Muscle of arm (tissue), 1 donor: ENCODE measurements at regions not wholly inside any gene's neighbourhood (a gene's known extent, or its start where the extent isn't known, plus 50 kb on each side); places are given as distances from the start of the nearest gene placed in this dataset.
A peak's percentile ranks its signal among the peaks of the same experiment; 100 is the strongest.

ENCODE experiments used
- DNase-seq: peaks from one replicate; pipeline ENCODE4 v3.0.0-alpha.2; 2013

DNA sequence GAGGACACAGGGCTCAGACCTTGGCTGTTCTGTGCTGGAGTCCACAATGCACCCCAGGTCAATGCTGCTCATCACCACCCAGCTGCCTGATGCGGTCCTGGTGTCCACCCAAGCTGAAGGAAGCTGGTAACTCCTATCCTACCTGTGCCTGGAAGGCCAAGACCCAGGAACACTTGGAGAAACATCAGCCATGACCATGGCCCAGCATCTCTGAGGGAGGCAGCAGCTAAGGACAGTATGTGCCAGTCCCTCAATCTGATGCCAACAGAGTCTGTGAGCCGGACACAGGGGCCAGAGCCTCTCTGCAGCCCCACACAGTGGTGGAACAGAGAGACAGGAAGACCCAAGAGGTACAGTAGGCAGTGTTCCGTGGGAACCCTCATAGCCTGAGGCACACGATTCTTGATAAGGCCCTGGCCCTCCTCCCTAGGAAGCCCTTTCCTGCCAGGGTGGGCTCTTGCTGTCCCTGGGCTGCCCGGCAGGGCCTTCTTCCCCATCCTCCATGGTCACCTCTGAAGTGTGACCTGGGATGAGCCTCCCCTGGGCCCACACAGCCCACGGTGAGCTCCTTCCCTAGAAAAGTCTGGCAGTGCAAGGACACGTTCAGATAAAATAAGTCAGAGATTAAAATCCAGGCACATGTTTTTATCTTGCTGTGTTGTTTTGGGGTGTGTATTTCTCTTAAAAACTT, 170.7 kb downstream of the THBS2 start:
- no peak for DNase-seq

DNA sequence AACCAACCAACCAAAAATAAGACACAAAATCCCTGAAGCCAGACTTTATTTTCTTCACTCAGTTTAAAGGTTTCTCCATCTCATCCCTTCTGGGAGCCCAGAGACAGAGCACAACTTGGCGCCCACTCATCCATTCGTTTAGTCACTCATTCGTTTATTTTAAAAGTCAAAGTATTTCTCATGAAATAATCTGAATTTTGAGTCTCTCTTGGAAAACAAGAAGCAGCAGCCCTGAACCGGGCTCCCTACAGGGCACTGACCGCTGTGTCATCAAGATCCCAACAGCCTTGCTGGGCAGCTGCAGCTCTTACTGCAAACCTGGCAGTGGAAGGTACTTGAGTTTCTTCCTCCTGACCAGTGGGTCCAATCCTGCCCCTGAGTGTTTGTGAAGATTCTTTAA, 171.6 kb downstream of the THBS2 start:
- DNase-seq: no peak

DNA sequence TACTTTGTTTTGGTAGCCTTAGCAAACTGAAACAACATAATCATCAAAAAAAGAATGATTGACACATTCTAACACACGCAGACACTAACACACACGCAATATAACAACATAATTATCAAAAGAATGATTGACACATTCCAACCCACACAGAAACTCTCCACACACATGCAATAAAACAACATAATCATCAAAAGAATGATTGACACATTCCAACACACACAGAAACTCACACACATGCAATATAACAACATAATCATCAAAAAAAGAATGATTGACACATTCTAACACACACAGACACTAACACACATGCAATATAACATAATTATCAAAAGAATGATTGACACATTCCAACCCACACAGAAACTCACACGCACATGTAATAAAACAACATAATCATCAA, 172.4 kb downstream of the THBS2 start:
- DNase-seq: no peak

DNA sequence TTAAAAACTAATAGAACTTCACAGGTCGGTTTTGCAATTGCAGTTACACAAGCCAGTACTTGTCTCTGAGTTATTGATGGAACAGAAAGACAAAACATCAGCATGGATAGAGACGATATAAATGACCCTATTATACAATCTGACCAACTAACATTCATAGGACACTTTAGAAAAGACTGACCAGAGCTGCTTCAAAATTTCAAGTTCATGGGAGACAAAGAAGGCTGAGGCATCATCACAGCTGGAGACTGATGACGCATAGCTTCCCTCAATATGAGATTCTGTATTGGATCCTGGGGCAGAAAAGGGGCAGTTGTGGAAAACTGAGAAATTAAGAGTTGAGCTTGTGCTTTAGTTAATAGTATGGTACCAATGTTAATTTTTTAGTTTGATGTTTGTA, 174.0 kb downstream of the THBS2 start:
- no peak for DNase-seq

DNA sequence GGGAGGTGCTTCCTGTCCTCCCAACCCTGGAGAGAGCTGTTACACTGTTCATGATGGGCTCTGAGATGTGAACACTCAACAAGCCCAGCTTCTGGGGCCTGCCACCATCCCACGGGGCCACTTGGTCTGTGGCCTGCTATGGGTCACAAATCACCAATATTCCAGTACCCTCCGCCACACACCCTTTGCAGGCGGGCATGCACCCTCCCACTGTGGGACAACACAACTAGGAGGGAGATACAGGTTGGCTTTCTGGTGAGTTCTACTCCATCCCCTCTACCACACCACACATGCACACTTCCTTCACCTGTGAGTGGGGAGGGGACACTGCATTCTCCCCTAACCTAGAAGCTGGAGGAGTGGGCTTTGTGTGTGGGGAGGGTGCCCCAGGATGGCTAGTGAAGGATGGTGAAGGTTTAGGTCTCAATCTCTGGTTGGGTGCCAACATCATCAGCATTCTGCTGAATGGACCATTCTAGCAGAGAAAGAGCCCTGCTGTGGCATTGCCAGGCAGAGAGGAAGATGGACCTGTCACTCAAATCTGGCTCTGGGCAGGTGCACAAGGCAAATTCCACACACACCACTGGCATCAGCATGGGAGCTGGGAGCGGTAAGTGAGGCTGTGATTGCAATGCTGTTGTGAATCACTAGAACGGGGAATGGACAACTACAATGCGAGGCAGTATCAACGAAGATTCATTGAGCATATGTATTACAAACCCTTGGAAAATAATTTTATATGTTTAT, 175.1 kb downstream of the THBS2 start:
- no peak for DNase-seq

DNA sequence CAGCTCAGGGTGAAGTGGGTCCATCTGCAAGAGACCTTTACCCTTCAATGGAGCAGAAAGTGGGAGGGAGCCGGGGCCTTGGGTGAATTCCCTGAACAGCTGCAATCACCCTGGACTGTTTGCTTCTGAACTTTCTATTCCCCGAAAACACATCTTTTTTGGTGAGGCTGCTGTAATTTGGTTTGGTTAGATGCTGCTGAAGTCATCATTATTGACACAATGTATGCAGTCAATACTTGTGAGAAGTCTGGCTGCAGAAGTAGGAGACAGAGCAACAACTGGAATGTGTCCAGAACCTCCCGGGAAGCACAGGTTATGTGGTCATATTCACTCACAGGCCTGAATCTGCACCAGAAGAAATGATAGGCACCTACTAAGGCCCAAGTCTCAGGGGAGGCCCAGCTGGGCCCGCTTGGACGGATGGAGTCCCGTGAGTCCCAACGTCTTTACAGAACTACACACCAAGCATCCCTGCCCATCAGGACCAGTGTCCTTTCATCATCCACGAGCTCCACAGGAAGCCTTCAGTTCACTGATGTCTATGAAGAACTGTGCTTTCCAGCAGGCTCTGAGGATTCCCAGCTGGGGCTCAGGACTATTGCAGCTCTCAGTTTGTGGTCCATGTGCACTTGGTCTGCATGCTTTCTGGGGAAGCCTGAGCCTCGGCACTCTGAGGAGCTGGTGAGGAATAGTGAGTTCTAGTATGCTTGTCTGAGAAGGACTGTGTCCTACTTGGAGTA, 177.6 kb downstream of the THBS2 start:
- DNase-seq: no peak

DNA sequence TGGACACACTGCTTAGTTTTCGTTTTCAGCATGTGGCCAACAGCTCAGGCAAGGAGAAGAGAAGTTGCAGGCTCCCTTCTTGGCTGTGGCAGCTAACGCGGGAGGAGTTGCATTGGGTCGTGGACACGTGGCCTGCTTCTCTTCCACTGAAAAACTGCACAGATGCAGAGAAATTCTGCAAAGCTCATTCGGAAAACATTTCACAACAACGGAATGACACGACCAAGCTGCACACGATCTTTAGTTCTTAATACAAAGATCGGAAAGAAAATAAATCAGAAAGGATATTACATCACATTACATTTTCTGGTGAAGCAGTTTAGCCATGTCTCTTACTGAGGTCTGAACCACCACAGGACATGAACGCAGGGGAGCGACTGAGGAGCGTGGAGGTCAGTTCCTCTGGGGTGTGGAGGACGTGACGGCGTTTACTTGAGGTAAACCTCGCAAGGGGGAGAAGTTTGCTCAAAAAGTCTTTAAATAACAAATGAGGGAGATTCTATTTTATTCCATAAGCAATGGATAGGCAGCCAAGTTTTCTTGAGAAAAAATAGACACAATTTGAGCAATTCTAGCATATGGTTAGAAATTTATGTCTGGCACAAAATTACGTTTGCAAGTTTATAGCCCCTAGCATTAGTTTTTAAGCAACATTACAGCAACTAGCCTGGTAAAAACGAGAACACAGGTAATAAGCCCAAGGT, 178.3 kb downstream of the THBS2 start:
- DNase-seq: peak; percentile 86

DNA sequence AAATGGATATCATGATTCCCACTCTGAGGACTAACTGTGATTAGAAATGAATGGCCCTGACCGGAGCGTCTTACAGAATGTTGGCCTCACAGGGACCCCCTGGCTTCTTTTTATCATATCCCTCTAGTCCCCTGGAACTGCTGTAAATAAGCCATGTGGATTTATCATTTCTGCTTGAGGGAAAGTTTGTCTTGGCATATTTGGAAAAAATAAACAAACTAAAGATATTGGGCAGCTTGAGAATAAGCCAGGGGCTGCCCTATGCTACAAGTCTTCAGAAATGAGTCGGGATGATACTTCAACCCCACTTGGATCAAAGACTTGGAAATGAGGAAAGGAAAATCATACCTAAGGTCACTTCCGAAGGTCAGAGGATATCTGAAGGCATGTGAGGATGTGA, 179.1 kb downstream of the THBS2 start:
- no peak for DNase-seq

DNA sequence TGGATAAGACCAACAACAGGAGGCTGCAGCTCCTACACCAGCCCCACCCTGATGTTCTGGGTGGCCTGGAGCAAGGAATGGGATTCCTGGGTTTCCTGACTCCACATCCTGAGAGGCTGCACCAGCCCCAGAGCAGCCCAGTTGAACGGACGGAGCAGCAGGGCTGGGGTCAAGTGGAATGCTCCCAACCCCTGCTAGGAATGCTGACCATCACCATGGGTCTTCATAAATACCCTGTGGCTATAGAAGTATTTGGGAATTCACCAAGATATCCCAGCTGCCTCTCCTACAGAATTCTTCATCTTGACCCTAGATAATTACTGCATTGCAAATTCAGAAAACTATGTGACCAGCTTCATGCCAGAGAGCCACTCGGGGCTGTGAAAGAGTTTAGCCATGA, 180.3 kb downstream of the THBS2 start:
- no peak for DNase-seq

DNA sequence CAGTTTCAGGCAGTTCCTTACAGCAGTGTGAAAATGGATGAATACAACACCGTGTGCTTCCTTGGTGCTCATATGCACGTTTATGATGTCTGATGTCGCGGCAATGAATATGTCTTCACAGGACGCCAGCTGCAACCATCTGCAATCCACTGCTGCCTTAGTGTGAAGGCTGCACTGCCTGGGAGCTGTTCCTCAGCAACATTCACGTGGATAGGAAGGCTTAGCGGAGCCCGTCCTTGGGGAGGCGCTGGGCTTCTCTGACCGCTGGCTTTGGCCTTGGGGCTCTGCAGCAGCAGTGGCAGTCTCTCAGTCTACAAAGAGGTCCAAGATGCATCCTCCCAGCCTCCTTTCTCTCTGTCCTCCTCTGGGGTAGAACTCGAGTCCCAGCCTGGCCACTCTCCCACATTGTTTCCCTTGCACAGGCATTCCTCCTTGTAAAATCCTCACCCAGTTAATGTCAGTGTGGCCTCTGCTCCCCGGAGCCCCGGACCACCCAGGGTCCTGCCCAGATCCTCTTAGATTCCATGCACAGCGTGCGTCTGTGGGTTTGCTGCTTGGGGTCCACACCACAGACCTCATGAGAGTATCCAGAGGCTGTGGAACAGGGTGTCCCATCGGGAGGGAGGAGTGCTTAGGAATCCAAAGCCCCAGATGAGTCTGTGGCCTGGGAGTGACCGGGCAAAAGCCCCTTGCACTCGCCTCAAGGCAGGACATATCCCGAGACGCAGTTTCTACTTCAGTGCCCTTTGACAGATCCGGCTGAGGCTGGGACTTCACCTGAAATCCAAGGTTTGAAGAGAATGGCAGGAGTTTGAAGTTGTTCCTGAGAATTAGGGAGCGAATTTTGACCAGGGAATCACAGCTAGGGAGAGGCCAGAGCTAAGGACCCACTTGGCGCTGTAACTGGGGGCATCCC, 181.3 kb downstream of the THBS2 start:
- no peak for DNase-seq

DNA sequence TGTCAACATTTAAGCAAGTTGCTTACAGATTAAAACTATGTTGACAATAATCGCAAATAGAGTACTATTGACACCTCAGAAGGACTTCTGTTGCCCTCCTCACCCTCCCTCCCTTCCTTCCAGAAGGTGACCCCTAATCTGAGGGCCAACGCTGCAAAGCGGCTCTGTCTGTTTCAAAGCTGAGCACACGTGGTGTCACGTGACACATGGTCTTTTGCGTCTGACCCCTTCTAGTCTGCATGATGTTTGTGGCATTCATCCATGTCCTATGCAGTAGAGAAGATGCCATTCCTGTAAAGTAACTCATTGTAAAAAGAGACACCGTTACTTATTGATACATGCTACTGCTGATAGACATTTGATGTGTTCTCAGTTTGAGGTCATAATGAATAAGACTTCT, 182.3 kb downstream of the THBS2 start:
- no peak for DNase-seq

DNA sequence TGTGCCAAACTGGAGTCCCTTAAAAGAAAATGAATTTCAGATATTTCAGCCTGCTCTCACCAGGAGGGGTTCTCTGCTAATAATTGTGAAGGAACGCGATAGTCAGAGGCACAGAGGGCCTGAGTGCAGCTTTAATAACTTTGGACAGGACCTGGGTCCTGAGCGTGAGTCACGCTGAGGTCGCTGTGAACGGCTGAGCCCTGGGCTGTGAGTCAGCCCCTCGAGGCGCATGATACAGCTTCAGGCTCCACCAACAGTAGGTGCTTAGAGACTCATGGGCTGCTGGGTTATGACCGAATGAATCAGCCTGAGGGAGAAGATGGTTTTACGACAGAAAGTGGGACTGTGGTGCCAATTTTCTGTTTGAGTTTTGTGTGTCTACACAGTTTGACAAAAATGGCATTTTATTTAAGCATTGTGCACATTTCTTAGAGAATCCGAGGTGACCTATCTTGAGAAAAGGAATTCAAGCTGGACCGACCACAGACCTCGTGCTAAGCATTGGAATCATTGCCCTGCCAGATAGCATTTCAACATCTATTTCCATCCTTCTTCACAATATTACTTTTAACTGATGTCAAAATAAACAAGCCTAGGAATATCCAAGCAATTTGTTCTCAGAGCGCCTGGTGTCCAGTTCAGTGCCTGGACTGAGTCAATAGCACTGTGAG, 183.0 kb downstream of the THBS2 start:
- no peak for DNase-seq

DNA sequence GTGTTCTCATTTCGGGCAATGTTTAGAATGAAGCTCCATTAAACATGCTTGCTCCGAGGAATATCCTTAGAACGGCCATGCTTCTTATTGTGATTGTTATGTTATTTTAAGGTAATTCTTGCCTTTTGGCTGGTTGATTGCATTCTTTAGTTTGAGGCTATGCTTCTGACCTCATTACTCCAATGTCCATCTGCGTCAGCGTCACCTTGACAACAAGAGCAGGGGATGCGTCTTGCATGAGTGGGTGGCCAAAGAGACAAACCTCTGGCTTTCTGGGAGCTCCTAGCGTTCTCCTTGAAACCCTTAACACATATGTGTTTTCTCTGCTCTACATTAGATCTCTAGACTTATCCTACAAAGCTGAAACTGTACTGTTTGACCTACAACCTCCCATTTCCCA, 184.3 kb downstream of the THBS2 start:
- DNase-seq: no peak

DNA sequence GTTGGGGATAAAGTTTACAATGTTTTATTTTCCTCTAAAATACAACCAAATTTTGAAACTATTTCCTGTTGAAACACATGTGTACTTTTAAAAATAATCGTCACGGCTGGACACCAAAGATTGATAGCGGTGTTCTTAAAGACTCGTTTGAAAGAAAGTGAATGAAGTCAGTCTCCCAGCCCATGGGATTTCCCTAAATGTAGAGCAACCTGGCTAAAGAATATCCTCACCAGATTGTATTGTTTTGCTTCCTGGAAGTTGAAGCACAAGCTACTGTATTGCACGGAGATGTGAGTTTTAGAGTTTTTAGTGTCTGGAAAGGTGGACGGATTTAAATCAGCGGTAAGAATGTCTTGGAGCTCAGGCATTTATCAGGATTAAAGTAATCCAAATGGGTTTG, 189.5 kb downstream of the THBS2 start:
- no peak for DNase-seq

DNA sequence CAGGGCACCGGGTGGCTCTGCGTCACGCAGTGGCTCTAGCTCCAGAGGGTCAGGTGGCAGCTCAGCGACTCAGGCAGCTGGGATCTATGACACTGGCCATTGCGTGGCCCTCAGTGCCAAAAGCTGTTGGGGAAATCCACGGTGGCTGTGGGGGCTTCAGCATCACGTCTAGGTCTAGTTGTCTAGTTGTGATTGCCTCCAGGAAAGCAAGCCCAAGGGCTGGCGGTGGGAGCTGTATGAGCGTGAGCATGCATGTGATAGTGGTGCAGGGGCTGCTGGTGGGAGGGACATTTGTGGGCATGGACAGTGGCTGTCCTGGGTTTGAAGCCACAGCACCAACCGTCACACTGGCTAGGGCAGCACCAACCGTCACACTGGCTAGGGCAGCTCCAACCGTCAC, 191.4 kb downstream of the THBS2 start:
- no peak for DNase-seq

DNA sequence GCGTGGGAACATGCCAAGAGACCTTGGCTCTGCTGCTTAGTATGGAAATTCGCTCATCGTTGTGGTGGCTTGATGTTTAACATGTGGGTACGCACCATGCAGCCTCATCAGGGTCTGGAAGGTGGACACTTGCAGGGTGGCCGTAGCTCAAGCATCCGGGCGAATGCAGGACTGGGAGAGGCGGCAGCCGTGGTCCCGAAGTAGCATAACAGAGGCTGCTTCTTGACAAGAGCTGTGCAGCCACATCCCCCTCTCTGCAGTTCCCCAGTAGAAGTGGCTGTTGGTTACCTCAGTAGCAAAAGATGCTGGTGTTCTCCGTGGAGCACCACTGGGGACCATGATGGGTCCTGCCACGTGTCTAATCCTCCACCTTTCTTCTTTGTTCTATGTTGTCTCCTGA, 195.0 kb downstream of the THBS2 start:
- no peak for DNase-seq

DNA sequence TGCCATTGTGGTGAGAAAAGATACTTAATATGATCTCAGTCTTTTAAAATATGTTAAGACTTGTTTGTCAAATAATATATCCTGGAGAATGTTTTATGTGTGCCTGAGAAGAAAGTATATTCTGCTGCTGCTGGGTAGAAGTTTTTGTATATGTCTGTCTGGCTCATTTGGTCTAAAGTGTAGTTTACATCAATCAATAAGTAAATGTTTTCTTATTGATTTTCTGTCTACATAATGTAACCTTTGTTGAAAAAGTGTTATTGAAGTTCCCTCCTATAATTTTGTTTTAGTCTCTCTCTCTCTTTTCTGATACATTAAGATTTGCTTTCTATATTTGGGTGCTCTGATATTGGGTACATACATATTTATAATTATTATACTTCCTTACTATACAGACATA, 201.2 kb downstream of the THBS2 start:
- DNase-seq: no peak

DNA sequence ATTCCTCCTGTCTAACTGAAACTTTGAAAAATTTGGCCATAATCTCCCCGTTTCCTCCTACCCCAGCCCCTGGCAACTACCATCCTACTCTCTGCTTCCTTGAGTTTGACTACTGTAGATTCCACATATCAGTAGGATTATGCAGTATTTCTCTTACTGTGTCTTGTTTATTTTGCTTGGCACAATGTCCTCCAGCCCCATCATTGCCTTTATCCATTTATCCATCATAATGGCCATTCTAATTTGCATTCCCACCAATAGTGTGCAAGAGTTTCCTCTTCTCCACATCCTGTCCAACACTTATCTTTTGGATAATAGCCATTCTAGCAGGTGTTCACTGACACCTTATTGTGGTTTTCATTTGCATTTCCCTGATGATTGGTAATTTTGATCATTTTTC, 202.3 kb downstream of the THBS2 start:
- no peak for DNase-seq

DNA sequence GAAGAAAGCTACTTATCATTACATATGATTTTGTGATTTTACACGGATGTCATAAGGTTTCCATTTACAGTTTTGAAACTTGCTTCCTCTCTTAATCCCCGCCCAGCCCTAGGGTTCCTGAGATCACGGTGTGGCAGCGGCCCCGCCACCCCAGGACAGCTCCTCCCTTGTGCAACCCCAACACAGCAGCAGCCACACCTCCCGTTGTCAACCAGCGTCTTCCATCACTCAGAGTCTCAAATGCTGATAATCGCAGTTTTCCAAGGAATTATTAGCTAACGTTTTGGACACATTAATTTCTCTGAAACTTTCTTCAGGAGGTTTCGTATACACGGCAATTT, 204.8 kb downstream of the THBS2 start:
- no peak for DNase-seq

DNA sequence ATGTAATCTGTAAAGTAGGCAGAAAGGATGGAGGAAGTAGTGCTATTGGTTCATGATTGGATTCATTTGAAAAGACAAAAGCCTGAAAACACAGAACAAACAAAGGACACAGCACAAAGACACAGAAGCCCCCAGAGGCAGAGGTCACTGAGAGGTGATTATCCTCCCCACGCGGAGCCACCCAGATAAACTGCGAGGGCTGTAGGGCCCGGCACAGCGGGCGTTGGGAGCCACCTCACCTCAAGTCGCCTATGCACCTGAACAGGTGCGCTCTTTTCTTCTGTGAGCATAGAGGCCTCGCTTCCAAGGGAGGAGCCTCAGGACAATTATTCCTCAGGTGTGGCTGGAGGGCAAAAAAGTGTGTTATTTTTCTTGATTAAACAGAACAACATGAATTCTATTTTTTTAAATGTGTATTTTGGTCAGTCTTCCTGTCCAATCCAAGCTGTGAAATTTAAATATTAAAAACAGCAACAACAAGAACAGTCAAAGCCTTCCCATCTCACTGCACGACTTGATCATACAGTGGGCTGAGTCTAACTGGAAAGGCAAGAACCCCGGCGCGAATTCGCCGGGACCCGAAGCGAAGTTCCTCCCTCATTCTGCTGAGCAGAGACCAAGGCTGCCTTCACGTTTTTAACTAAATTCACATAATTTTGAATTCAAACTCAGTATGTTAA, 205.3 kb downstream of the THBS2 start:
- DNase-seq: no peak
